A549 (cell line): ENCODE measurements at regions not wholly inside any gene's neighbourhood (a gene's known extent, or its start where the extent isn't known, plus 50 kb on each side); places are given as distances from the start of the nearest gene placed in this dataset.

Experiments
- CEBPB ChIP-seq, 2 experiments: fragments of >200 bp in 1 of 2; sonication (Bioruptor Twin) in 1 of 2; formaldehyde crosslinking in 1 of 2; IDR thresholded peaks; 2 replicates each; pipeline ENCODE4 v1.6.1; 2012 to 2016
- CTCF ChIP-seq: fragments of >200 bp; sonication (Bioruptor Twin); formaldehyde crosslinking; IDR thresholded peaks from 3 replicates; pipeline ENCODE4 v1.5.1; 2016
- FOSL2 ChIP-seq, 2 experiments: fragments of 450-650 bp in 1 of 2; fragments of >200 bp in 1 of 2; sonication (Bioruptor Twin) in 1 of 2; formaldehyde crosslinking; IDR thresholded peaks; 2 replicates each; pipeline versions ENCODE4 v1.5.0 to v1.6.1; 2016 to 2020; ENCODE audit warnings: mild to moderate bottlenecking in 1 of 2, moderate library complexity in 1 of 2
- MAX ChIP-seq: IDR thresholded peaks from 2 replicates; pipeline ENCODE4 v1.6.1; 2012
- PHF8 ChIP-seq: fragments of 200-600 bp; sonication (generic); IDR thresholded peaks from 2 replicates; pipeline ENCODE4 v1.6.1; 2016; ENCODE audit warnings: low read depth, mild to moderate bottlenecking, antibody characterized with exemption, moderate library complexity, borderline replicate concordance
- POLR2A ChIP-seq: IDR thresholded peaks from 2 replicates; pipeline ENCODE4 v1.6.1; 2012; ENCODE audit warnings: mild to moderate bottlenecking, low read length

- TF ChIP-seq CTCF (no peak), POLR2A (no peak), MAX (no peak), FOSL2 (IDR thresholded peaks at IDR 0.05) (no peak), FOSL2 (CRISPR knock-in tag; IDR thresholded peaks at IDR 0.05) (no peak), CEBPB (IDR thresholded peaks at IDR 0.05) (no peak), PHF8 (no peak)
Measured at GRCh38 chr20:10943686-10944265, 270.0 kb upstream of the JAG1 start.
